D721Med (cell line): ENCODE measurements at regions not wholly inside any gene's neighbourhood (a gene's known extent, or its start where the extent isn't known, plus 50 kb on each side); places are given as distances from the start of the nearest gene placed in this dataset.

ENCODE experiments used
- DNase-seq: peaks from one replicate; pipeline ENCODE4 v3.0.0; 2011; ENCODE audit warnings: low spot score; ENCODE audit not compliant: insufficient read length
- FAIRE-seq: peaks from 2 replicates; lab custom pipeline; 2011; peaks lifted over from hg19 to GRCh38; lab: Jason Lieb, UNC
- TF ChIP-seq, protein P1 (sequence below): IDR thresholded peaks from 2 replicates; pipeline ENCODE4 v1.5.1; 2012; ENCODE audit warnings: mild to moderate bottlenecking, control low read depth; ENCODE audit not compliant: insufficient read depth; ENCODE audit errors: missing control alignments

DNA sequence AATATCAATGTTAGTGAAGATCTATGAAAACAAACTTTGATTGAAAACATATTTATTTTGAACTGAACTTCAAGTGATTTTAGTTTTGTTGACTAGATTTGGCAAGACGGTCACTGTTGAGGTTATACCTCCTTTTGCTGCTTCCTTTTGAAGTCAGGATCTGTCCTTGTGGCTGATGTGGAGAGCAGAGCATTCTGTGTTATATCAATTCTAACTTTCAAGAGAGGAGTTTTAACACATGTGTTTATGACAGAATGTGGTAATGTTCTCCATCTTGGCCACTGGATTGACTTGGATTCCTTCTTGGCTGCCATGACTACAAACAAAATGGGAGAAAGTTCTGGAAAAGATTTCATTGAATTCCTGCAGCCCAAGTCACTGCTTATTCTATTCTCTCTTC is 104.0 kb upstream of the ACTBL2 start:
- TF ChIP-seq, protein P1, sequence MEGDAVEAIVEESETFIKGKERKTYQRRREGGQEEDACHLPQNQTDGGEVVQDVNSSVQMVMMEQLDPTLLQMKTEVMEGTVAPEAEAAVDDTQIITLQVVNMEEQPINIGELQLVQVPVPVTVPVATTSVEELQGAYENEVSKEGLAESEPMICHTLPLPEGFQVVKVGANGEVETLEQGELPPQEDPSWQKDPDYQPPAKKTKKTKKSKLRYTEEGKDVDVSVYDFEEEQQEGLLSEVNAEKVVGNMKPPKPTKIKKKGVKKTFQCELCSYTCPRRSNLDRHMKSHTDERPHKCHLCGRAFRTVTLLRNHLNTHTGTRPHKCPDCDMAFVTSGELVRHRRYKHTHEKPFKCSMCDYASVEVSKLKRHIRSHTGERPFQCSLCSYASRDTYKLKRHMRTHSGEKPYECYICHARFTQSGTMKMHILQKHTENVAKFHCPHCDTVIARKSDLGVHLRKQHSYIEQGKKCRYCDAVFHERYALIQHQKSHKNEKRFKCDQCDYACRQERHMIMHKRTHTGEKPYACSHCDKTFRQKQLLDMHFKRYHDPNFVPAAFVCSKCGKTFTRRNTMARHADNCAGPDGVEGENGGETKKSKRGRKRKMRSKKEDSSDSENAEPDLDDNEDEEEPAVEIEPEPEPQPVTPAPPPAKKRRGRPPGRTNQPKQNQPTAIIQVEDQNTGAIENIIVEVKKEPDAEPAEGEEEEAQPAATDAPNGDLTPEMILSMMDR, result no peak
- no peak for DNase-seq
- no peak for FAIRE-seq

DNA sequence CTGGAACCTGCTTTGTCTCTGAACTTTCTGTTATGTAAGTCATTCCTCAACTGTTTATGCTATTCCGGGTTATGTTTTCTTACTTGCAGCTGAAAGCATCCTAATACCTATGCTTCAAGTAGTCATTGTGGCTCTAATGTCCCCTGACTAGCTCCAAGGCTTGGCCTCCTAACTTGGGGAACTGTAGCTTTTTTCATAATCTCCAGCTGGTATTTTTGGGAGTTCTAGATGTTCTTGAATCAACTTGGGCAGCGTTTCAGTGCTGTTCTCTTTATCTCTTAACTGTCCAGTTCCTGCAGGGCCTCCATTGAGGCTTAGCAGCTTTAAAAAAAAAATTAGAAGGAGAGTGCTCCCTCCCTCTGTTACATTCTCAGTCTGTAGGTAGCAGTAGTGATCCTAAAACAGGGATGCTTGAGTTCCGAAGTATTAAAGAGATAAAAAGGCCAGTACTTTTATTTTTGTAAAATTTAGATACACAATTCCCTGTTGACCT is 100.0 kb upstream of the ACTBL2 start:
- TF ChIP-seq, protein P1, result no peak
- FAIRE-seq, result no peak
- no peak for DNase-seq

DNA sequence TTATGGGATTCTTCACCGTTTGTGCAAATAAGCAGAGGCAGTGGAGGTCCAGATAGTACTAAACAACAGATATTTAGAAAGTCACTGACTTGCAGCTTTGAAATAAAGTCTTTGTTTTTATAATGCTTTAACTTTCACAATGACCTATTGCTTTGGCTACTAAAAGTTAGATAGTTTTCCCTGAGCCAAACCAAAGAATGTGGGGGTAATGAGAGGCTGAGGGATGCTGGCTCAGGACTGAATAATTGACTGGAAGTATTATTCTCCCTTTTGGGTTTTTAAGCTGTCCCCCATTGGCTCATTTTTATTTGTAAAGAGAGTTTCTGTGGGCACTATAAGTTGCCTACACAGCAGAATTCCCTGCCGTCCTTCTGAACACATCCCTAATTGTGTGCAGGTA is 99.2 kb upstream of the ACTBL2 start:
- FAIRE-seq, result no peak
- no peak for DNase-seq
- TF ChIP-seq, protein P1, result no peak

DNA sequence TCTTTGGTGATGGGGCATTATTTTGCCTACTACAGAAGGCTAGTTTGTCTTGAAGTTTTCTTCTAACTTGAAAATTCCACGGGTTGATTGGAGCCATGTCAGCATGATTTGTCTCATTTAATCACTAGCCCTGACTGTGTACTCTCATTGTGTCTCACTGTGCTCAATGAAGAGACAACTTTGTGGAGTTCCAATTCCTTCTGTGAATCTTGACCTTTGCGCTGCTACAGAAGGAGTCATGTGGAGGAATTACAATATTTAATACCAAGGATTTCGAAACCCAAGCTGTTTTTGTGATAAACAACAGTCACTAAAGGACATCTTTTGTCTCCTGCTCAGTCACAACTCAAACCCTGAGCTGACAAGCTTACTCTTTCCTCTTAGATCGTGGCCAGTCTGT is 98.6 kb upstream of the ACTBL2 start:
- no peak for DNase-seq
- TF ChIP-seq, protein P1, result no peak
- no peak for FAIRE-seq

DNA sequence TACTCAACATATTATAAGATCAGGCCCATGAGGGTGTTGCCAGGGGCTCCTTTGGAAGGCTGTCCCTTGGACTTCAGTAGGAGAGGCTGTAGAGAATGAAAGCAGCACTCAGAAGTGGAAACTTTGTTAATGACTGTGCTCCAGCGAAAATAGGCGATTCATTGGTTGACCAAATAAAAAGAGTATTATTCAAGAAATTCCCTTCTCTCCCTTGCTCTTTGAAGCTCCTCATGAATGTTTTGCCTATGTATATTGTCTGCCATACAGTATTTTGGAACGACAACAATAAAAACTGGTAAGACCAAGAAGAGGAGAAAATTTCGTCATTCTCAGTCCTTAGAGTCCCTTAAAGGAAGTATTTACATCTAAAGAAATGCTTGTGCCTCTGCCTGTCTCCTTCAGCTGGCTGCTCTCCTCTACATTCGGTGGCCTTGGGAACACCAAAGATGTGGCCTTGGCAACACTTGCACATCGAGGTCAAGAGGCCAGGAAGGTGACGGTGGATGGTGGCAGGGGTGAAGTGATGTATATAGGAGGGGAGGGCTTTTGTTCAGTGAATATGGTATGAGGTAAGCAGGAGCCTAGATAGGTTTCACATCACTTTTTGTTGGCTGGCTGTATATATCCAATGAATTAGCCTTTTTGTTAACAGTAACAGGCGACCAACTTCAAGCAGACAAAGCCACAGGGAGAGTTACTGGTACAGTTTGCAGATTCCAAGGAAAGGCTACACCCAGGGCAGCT is 95.0 kb upstream of the ACTBL2 start:
- FAIRE-seq (no peak), DNase-seq (no peak)
- TF ChIP-seq, protein P1, result no peak

DNA sequence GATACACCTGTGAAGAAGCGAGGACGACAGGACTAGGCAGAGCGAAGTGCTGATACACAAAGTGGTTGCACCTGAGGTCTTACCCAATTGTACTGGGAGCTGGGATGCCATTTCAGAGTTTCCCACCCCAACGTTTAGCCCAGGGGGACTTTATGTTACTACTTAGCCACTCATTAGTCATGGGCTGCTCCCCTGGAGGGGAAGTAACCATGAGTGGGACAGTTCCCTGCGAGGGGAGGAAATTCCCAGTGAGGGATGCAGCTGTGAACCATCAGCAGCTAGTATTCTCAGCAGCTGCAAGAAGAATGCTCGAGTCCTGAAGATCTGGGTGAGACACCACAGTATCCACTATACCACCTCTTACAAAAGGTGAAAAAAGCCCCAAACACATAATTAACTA is 93.7 kb upstream of the ACTBL2 start:
- DNase-seq, result no peak
- FAIRE-seq, result no peak
- TF ChIP-seq, protein P1, result no peak

DNA sequence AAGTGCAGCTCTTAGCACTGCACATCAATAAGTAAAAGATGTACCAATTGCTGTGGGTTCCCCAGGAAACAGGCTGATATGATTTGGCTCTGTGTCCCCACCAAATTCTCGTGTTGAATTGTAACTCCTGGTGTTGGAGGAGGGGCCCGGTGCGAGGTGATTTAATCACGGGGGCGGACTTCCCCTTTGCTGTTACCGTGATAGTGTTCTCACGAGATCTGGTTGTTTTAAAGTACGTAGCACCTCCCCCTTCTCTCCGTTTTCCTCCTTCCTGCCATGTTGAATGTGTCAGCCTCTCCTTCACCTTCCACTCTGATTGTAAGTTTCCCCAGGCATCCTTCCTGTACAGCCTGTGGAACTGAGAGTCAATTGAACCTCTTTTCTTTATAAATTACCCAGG is 93.2 kb upstream of the ACTBL2 start:
- TF ChIP-seq, protein P1, result no peak
- FAIRE-seq (no peak), DNase-seq (no peak)
